Keratinocyte (primary cell): ENCODE measurements at regions not wholly inside any gene's neighbourhood (a gene's known extent, or its start where the extent isn't known, plus 50 kb on each side); places are given as distances from the start of the nearest gene placed in this dataset.

ENCODE experiments used
- DNase-seq: peaks from one replicate; pipeline ENCODE4 v3.0.0-alpha.2; 2011; ENCODE audit warnings: low read depth, missing footprints, low spot score
- FAIRE-seq: peaks from 2 replicates; lab custom pipeline; 2011; peaks lifted over from hg19 to GRCh38; lab: Jason Lieb, UNC
- H2AFZ ChIP-seq: 2 replicates; pipeline ENCODE4 v1.6.0; 2012; ENCODE audit warnings: low read length, control low read depth, inconsistent platforms; ENCODE audit not compliant: control insufficient read depth
- H3K27ac ChIP-seq: 2 replicates; pipeline ENCODE4 v1.5.1; 2011; ENCODE audit warnings: low read length; ENCODE audit not compliant: control insufficient read depth, insufficient read depth
- H3K27me3 ChIP-seq: 3 replicates; pipeline ENCODE4 v1.6.0; 2011; ENCODE audit warnings: low read length; ENCODE audit not compliant: control insufficient read depth, insufficient read depth; ENCODE audit errors: extremely low read depth
- H3K36me3 ChIP-seq, 2 experiments: 2 replicates in 1 of 2; 3 replicates in 1 of 2; pipeline ENCODE4 v1.5.1; 2011; ENCODE audit warnings: low read length in 2 of 2, mild to moderate bottlenecking in 1 of 2; ENCODE audit not compliant: control insufficient read depth in 2 of 2, insufficient read depth in 2 of 2; ENCODE audit errors: extremely low read depth in 1 of 2
- H3K4me1 ChIP-seq: 3 replicates; pipeline ENCODE4 v1.5.1; 2011; ENCODE audit warnings: low read length; ENCODE audit not compliant: control insufficient read depth, insufficient read depth; ENCODE audit errors: extremely low read depth
- H3K4me2 ChIP-seq: 3 replicates; pipeline ENCODE4 v1.6.0; 2011; ENCODE audit warnings: low read depth, low read length; ENCODE audit not compliant: control insufficient read depth, insufficient read depth; ENCODE audit errors: extremely low read depth
- H3K4me3 ChIP-seq, 3 experiments: fragments of 200-600 bp in 1 of 3; sonication (generic) in 1 of 3; 2 replicates in 2 of 3; 3 replicates in 1 of 3; pipeline ENCODE4 v1.5.1; 2011 to 2016; ENCODE audit warnings: low read length in 3 of 3, mild to moderate bottlenecking in 3 of 3, control low read depth in 2 of 3, inconsistent platforms in 1 of 3, low read depth in 1 of 3, mixed read lengths in 1 of 3, mixed run types in 1 of 3, moderate library complexity in 1 of 3; ENCODE audit not compliant: control insufficient read depth in 2 of 3, insufficient read depth in 2 of 3; ENCODE audit errors: extremely low read depth in 1 of 3
- H3K79me2 ChIP-seq: 2 replicates; pipeline ENCODE4 v1.6.0; 2012; ENCODE audit warnings: low read length; ENCODE audit not compliant: control insufficient read depth, insufficient read depth
- H3K9ac ChIP-seq: 3 replicates; pipeline ENCODE4 v1.6.0; 2011; ENCODE audit warnings: low read length; ENCODE audit not compliant: control insufficient read depth, insufficient read depth; ENCODE audit errors: extremely low read depth
- H3K9me1 ChIP-seq: 3 replicates; pipeline ENCODE4 v1.6.0; 2011; ENCODE audit warnings: low read length; ENCODE audit not compliant: control insufficient read depth, insufficient read depth; ENCODE audit errors: extremely low read depth
- H3K9me3 ChIP-seq: 2 replicates; pipeline ENCODE4 v1.5.1; 2012; ENCODE audit warnings: low read depth, low read length; ENCODE audit not compliant: control insufficient read depth
- H4K20me1 ChIP-seq: 3 replicates; pipeline ENCODE4 v1.6.0; 2011; ENCODE audit warnings: low read length; ENCODE audit not compliant: control insufficient read depth, insufficient read depth; ENCODE audit errors: extremely low read depth
- CTCF ChIP-seq, 3 experiments: IDR thresholded peaks in 1 of 3; conservative IDR thresholded peaks in 1 of 3; optimal IDR thresholded peaks in 1 of 3; 2 replicates in 2 of 3; 3 replicates in 1 of 3; pipeline versions ENCODE3 to v1.5.1; 2011; ENCODE audit warnings: low read length in 3 of 3, mild to moderate bottlenecking in 3 of 3, moderate library complexity in 2 of 3, control low read depth in 1 of 3, inconsistent platforms in 1 of 3; ENCODE audit not compliant: insufficient read depth in 2 of 3; ENCODE audit errors: extremely low read depth in 1 of 3
- EZH2 ChIP-seq: IDR thresholded peaks from one replicate; pipeline ENCODE4 v1.6.1; 2012; ENCODE audit warnings: inconsistent platforms, mild to moderate bottlenecking, low read length, moderate library complexity
- dilution Hi-C: fragments of 300-500 bp; cut with MboI; formaldehyde crosslinking; loops from one replicate; pipeline ENCODE4 v1.7.0; 2020; ENCODE audit warnings: low sequenced_read_pairs; ENCODE audit not compliant: extremely low pct_ligation_motif_present

GRCh38 chr4:84085986-84086385, 413.1 kb downstream of the NKX6-1 start:
- TF ChIP-seq CTCF (optimal IDR thresholded peaks at IDR 0.05 in 1 of 3, IDR thresholded peaks at IDR 0.05 in 1 of 3, conservative IDR thresholded peaks at IDR 0.05 in 1 of 3; ENCODE audit: extremely low read depth in 1 of 3, insufficient read depth in 2 of 3, low read length in 3 of 3) (no peak), EZH2 (no peak)
- H3K4me3 ChIP-seq, result no peak overlapping the region
- no peak overlapping the region for H3K27ac ChIP-seq
- H3K9ac ChIP-seq, result no peak overlapping the region
- dilution Hi-C loops, result no loop called here
- DNase-seq (no peak), FAIRE-seq (no peak)
- no peaks in the 10 kb centered on the region for H3K9me3 ChIP-seq
- no peaks in the 10 kb centered on the region for H4K20me1 ChIP-seq
- H2AFZ ChIP-seq, result no peak overlapping the region
- no peak overlapping the region for H3K4me2 ChIP-seq
- no peaks in the 10 kb centered on the region for H3K4me1 ChIP-seq
- no peaks in the 10 kb centered on the region for H3K27me3 ChIP-seq
- H3K36me3 ChIP-seq, result no peaks in the 10 kb centered on the region
- no peaks in the 10 kb centered on the region for H3K9me1 ChIP-seq
- no peaks in the 10 kb centered on the region for H3K79me2 ChIP-seq

- no peak for FAIRE-seq
- Histone ChIP-seq H3K9me3 (no peaks in the 10 kb centered on the region), H3K36me3 (no peaks in the 10 kb centered on the region), H3K4me2 (no peak overlapping the region), H3K79me2 (no peaks in the 10 kb centered on the region), H3K27ac (no peak overlapping the region), H3K4me3 (no peak overlapping the region), H3K4me1 (no peaks in the 10 kb centered on the region), H2AFZ (no peak overlapping the region), H3K9ac (no peak overlapping the region), H4K20me1 (no peaks in the 10 kb centered on the region), H3K27me3 (peaks cover 4% of the 10 kb centered on the region), H3K9me1 (no peaks in the 10 kb centered on the region)
- no peak for DNase-seq
- TF ChIP-seq CTCF (optimal IDR thresholded peaks at IDR 0.05 in 1 of 3, IDR thresholded peaks at IDR 0.05 in 1 of 3, conservative IDR thresholded peaks at IDR 0.05 in 1 of 3; ENCODE audit: extremely low read depth in 1 of 3, insufficient read depth in 2 of 3, low read length in 3 of 3) (no peak), EZH2 (no peak)
- dilution Hi-C loops, result no loop called here
These were observed 428.8 kb downstream of the NKX6-1 start for GRCh38 chr4:84070289-84070688.
